ENCODE measurements at regions not wholly inside any gene's neighbourhood (a gene's known extent, or its start where the extent isn't known, plus 50 kb on each side); places are given as distances from the start of the nearest gene placed in this dataset.

DNA sequence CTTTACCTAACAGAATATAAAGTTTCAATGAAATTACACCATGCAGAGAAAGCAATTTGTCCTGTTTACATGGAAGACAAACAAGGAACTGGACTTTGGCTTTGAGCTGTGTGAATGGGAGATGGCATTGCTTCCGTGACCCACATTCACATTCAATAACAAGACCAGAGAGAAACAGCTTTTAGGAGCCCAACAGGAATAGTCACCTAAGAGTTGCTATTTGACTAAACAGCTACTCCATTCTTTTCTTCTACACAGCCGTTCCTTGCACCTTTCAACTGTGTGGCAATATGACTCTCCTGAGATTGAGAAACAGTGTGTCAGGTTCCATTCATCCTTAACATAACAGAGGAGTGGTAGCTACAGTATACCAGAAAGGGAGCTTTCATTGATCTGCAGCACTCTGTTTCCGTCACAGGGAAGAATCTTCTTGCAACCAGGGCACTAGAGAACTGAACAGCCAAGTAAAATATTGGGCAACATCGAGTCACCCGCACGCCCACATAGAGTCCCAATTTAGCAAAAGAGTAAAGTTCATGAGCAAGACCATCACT, 355.1 kb downstream of the HAO1 start (continued):
- TF ChIP-seq, protein P1, sequence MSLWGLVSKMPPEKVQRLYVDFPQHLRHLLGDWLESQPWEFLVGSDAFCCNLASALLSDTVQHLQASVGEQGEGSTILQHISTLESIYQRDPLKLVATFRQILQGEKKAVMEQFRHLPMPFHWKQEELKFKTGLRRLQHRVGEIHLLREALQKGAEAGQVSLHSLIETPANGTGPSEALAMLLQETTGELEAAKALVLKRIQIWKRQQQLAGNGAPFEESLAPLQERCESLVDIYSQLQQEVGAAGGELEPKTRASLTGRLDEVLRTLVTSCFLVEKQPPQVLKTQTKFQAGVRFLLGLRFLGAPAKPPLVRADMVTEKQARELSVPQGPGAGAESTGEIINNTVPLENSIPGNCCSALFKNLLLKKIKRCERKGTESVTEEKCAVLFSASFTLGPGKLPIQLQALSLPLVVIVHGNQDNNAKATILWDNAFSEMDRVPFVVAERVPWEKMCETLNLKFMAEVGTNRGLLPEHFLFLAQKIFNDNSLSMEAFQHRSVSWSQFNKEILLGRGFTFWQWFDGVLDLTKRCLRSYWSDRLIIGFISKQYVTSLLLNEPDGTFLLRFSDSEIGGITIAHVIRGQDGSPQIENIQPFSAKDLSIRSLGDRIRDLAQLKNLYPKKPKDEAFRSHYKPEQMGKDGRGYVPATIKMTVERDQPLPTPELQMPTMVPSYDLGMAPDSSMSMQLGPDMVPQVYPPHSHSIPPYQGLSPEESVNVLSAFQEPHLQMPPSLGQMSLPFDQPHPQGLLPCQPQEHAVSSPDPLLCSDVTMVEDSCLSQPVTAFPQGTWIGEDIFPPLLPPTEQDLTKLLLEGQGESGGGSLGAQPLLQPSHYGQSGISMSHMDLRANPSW (CRISPR knock-in tag; IDR thresholded peaks at IDR 0.05; ENCODE audit: borderline replicate concordance): no peak
- no peak for TF ChIP-seq SMC3 (IDR thresholded peaks at IDR 0.05; ENCODE audit: low read length)
- TF ChIP-seq, protein P2, sequence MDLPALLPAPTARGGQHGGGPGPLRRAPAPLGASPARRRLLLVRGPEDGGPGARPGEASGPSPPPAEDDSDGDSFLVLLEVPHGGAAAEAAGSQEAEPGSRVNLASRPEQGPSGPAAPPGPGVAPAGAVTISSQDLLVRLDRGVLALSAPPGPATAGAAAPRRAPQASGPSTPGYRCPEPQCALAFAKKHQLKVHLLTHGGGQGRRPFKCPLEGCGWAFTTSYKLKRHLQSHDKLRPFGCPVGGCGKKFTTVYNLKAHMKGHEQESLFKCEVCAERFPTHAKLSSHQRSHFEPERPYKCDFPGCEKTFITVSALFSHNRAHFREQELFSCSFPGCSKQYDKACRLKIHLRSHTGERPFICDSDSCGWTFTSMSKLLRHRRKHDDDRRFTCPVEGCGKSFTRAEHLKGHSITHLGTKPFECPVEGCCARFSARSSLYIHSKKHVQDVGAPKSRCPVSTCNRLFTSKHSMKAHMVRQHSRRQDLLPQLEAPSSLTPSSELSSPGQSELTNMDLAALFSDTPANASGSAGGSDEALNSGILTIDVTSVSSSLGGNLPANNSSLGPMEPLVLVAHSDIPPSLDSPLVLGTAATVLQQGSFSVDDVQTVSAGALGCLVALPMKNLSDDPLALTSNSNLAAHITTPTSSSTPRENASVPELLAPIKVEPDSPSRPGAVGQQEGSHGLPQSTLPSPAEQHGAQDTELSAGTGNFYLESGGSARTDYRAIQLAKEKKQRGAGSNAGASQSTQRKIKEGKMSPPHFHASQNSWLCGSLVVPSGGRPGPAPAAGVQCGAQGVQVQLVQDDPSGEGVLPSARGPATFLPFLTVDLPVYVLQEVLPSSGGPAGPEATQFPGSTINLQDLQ (CRISPR knock-in tag; IDR thresholded peaks at IDR 0.05): no peak
- TF ChIP-seq KAT8 (CRISPR knock-in tag; IDR thresholded peaks at IDR 0.05): 0 out of 2 replicates have a peak, but pooled peaks have one; percentile 37
- TF ChIP-seq TAF15 (IDR thresholded peaks at IDR 0.05; ENCODE audit: low read depth, low read length, poor library complexity, severe bottlenecking): no peak
- peak; percentile 38; the same call in 1 of the 2 replicates for TF ChIP-seq ZMYM2 (CRISPR knock-in tag; IDR thresholded peaks at IDR 0.05)
- TF ChIP-seq, protein P3, sequence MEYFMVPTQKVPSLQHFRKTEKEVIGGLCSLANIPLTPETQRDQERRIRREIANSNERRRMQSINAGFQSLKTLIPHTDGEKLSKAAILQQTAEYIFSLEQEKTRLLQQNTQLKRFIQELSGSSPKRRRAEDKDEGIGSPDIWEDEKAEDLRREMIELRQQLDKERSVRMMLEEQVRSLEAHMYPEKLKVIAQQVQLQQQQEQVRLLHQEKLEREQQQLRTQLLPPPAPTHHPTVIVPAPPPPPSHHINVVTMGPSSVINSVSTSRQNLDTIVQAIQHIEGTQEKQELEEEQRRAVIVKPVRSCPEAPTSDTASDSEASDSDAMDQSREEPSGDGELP (IDR thresholded peaks at IDR 0.05; ENCODE audit: borderline replicate concordance, low read depth): 0 out of 2 replicates have a peak, but pooled peaks have one; percentile 20
- TF ChIP-seq, protein P4, sequence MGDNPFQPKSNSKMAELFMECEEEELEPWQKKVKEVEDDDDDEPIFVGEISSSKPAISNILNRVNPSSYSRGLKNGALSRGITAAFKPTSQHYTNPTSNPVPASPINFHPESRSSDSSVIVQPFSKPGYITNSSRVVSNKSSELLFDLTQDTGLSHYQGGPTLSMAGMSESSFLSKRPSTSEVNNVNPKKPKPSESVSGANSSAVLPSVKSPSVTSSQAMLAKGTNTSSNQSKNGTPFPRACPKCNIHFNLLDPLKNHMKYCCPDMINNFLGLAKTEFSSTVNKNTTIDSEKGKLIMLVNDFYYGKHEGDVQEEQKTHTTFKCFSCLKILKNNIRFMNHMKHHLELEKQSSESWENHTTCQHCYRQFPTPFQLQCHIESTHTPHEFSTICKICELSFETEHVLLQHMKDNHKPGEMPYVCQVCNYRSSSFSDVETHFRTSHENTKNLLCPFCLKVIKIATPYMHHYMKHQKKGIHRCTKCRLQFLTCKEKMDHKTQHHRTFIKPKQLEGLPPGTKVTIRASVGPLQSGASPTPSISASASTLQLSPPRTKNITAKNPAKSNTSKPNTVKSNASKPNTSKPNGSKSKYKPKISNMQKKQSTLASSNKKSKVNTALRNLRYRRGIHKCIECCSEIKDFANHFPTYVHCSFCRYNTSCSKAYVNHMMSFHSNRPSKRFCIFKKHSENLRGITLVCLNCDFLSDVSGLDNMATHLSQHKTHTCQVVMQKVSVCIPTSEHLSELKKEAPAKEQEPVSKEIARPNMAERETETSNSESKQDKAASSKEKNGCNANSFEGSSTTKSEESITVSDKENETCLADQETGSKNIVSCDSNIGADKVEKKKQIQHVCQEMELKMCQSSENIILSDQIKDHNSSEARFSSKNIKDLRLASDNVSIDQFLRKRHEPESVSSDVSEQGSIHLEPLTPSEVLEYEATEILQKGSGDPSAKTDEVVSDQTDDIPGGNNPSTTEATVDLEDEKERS (CRISPR knock-in tag; IDR thresholded peaks at IDR 0.05): peak; percentile 66; the same call in 1 of the 2 replicates
- TF ChIP-seq ZNF644 (CRISPR knock-in tag; IDR thresholded peaks at IDR 0.05; ENCODE audit: low read depth): peak; percentile 82
- peak; percentile 40; the same call in 1 of the 2 replicates for TF ChIP-seq SOX5 (CRISPR knock-in tag; IDR thresholded peaks at IDR 0.05; ENCODE audit: borderline replicate concordance)
- TF ChIP-seq ZNF570 (CRISPR knock-in tag; IDR thresholded peaks at IDR 0.05; ENCODE audit: borderline replicate concordance): no peak
- TF ChIP-seq POGZ (CRISPR knock-in tag; IDR thresholded peaks at IDR 0.05): peak; percentile 74
- no peak for TF ChIP-seq RFX3 (CRISPR knock-in tag; IDR thresholded peaks at IDR 0.05)
- TF ChIP-seq, protein P5, sequence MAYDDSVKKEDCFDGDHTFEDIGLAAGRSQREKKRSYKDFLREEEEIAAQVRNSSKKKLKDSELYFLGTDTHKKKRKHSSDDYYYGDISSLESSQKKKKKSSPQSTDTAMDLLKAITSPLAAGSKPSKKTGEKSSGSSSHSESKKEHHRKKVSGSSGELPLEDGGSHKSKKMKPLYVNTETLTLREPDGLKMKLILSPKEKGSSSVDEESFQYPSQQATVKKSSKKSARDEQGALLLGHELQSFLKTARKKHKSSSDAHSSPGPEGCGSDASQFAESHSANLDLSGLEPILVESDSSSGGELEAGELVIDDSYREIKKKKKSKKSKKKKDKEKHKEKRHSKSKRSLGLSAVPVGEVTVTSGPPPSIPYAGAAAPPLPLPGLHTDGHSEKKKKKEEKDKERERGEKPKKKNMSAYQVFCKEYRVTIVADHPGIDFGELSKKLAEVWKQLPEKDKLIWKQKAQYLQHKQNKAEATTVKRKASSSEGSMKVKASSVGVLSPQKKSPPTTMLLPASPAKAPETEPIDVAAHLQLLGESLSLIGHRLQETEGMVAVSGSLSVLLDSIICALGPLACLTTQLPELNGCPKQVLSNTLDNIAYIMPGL (CRISPR knock-in tag; IDR thresholded peaks at IDR 0.05; ENCODE audit: borderline replicate concordance in 1 of 2, low read depth in 1 of 2): no peak
